ENCODE measurements at regions not wholly inside any gene's neighbourhood (a gene's known extent, or its start where the extent isn't known, plus 50 kb on each side); places are given as distances from the start of the nearest gene placed in this dataset.

DNA sequence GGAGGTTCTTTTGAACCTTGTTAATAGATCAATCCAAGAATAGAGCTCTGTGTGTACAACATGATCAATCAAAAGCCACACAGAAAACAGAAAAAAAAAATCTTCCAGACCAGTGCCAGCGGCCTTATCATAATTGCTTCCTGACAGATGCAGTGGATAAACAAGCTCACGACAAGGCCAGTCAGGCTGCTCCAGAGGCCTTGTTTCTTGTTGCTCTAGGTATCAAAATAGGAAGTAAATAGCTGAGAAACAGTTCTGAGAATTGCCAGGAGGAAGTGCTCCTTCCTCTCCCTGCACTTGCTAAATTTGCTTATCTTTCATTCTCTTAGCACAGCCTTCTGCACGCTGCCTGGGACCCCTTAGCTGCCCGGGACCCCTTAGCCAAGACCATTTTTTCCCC is 199.0 kb upstream of the TARS1 start:
- DNase-seq (ENCODE audit: low spot score): no peak
- Histone ChIP-seq H2BK15ac (ENCODE audit: low read length) (no peak overlapping the region), H3K4me2 (ENCODE audit: insufficient read depth, low read length, poor library complexity, severe bottlenecking) (no peak overlapping the region), H3K27ac (replicated peaks; ENCODE audit: low read length) (no peak overlapping the region), H2BK120ac (ENCODE audit: low read depth, low read length) (no peak overlapping the region), H2BK5ac (ENCODE audit: low read length) (no peak overlapping the region), H3K36me3 (replicated peaks in 1 of 2; ENCODE audit: control insufficient read depth in 2 of 2, insufficient read depth in 2 of 2, low read length in 2 of 2) (no peaks in the 10 kb centered on the region), H3K27me3 (ENCODE audit: control insufficient read depth in 3 of 3, insufficient read depth in 3 of 3, low read depth in 1 of 3, low read length in 3 of 3) (no peaks in the 10 kb centered on the region), H3K4me3 (ENCODE audit: low read length in 2 of 2) (no peak overlapping the region), H3K4me1 (ENCODE audit: control insufficient read depth in 2 of 2, insufficient read depth in 1 of 2, low read depth in 1 of 2, low read length in 2 of 2) (no peaks in the 10 kb centered on the region), H3K18ac (ENCODE audit: low read length) (no peak overlapping the region), H2AK5ac (ENCODE audit: low read depth, low read length) (no peak overlapping the region), H3K4ac (ENCODE audit: low read length) (no peak overlapping the region), H3K9ac (ENCODE audit: low read depth, low read length, poor library complexity) (no peak overlapping the region), H4K8ac (ENCODE audit: low read depth, low read length) (no peak overlapping the region), H3K9me3 (replicated peaks in 1 of 2; ENCODE audit: control insufficient read depth in 2 of 2, insufficient read depth in 1 of 2, low read depth in 1 of 2, low read length in 2 of 2) (no peaks in the 10 kb centered on the region), H3K14ac (ENCODE audit: low read length) (no peak overlapping the region), H2AFZ (ENCODE audit: low read length) (no peak overlapping the region), H3K79me1 (ENCODE audit: low read depth, low read length) (no peaks in the 10 kb centered on the region), H4K91ac (ENCODE audit: low read depth, low read length, poor library complexity) (no peak overlapping the region), H3K23ac (ENCODE audit: low read depth, low read length, poor library complexity) (no peak overlapping the region), H2BK12ac (ENCODE audit: low read length) (no peak overlapping the region)
- WGBS, 2 donors (ENCODE audit: extremely low coverage in 2 of 2, insufficient read length in 2 of 2, insufficient replicate concordance in 1 of 2): no CpG with 5 or more reads among the region's 4 CpGs

GRCh38 chr5:33242277-33242676 is 198.5 kb upstream of the TARS1 start:
- H3K36me3 ChIP-seq (replicated peaks in 1 of 2; ENCODE audit: control insufficient read depth in 2 of 2, insufficient read depth in 2 of 2, low read length in 2 of 2): no peaks in the 10 kb centered on the region
- no CpG with 5 or more reads among the region's 2 CpGs for WGBS, 2 donors (ENCODE audit: extremely low coverage in 2 of 2, insufficient read length in 2 of 2, insufficient replicate concordance in 1 of 2)
- no peak overlapping the region for H3K4me3 ChIP-seq (ENCODE audit: low read length in 2 of 2)
- no peak overlapping the region for H2AK5ac ChIP-seq (ENCODE audit: low read depth, low read length)
- H3K23ac ChIP-seq (ENCODE audit: low read depth, low read length, poor library complexity): no peak overlapping the region
- peak overlapping the region; percentile 63 for H3K14ac ChIP-seq (ENCODE audit: low read length)
- no peak overlapping the region for H3K18ac ChIP-seq (ENCODE audit: low read length)
- DNase-seq (ENCODE audit: low spot score): no peak
- no peak overlapping the region for H4K91ac ChIP-seq (ENCODE audit: low read depth, low read length, poor library complexity)
- H3K4me2 ChIP-seq (ENCODE audit: insufficient read depth, low read length, poor library complexity, severe bottlenecking): no peak overlapping the region
- no peaks in the 10 kb centered on the region for H3K27me3 ChIP-seq (ENCODE audit: control insufficient read depth in 3 of 3, insufficient read depth in 3 of 3, low read depth in 1 of 3, low read length in 3 of 3)
- no peak overlapping the region for H3K9ac ChIP-seq (ENCODE audit: low read depth, low read length, poor library complexity)
- no peaks in the 10 kb centered on the region for H3K79me1 ChIP-seq (ENCODE audit: low read depth, low read length)
- no peaks in the 10 kb centered on the region for H3K9me3 ChIP-seq (replicated peaks in 1 of 2; ENCODE audit: control insufficient read depth in 2 of 2, insufficient read depth in 1 of 2, low read depth in 1 of 2, low read length in 2 of 2)
- no peak overlapping the region for H2BK120ac ChIP-seq (ENCODE audit: low read depth, low read length)
- H4K8ac ChIP-seq (ENCODE audit: low read depth, low read length): no peak overlapping the region
- no peak overlapping the region for H3K27ac ChIP-seq (replicated peaks; ENCODE audit: low read length)
- H3K4me1 ChIP-seq (ENCODE audit: control insufficient read depth in 2 of 2, insufficient read depth in 1 of 2, low read depth in 1 of 2, low read length in 2 of 2): no peaks in the 10 kb centered on the region
- no peak overlapping the region for H2BK5ac ChIP-seq (ENCODE audit: low read length)
- H2AFZ ChIP-seq (ENCODE audit: low read length): no peak overlapping the region
- no peak overlapping the region for H3K4ac ChIP-seq (ENCODE audit: low read length)
- no peak overlapping the region for H2BK15ac ChIP-seq (ENCODE audit: low read length)
- H2BK12ac ChIP-seq (ENCODE audit: low read length): no peak overlapping the region

GRCh38 chr5:33244441-33245150 is 196.2 kb upstream of the TARS1 start:
- H3K4ac ChIP-seq (ENCODE audit: low read length): no peak overlapping the region
- H3K27ac ChIP-seq (replicated peaks; ENCODE audit: low read length): no peak overlapping the region
- H4K8ac ChIP-seq (ENCODE audit: low read depth, low read length): no peak overlapping the region
- H3K4me1 ChIP-seq (ENCODE audit: control insufficient read depth in 2 of 2, insufficient read depth in 1 of 2, low read depth in 1 of 2, low read length in 2 of 2): no peaks in the 10 kb centered on the region
- H2BK120ac ChIP-seq (ENCODE audit: low read depth, low read length): no peak overlapping the region
- H3K14ac ChIP-seq (ENCODE audit: low read length): no peak overlapping the region
- H3K23ac ChIP-seq (ENCODE audit: low read depth, low read length, poor library complexity): no peak overlapping the region
- H2BK15ac ChIP-seq (ENCODE audit: low read length): no peak overlapping the region
- no peak overlapping the region for H3K18ac ChIP-seq (ENCODE audit: low read length)
- H3K9ac ChIP-seq (ENCODE audit: low read depth, low read length, poor library complexity): no peak overlapping the region
- no CpG with 5 or more reads among the region's 4 CpGs for WGBS, 2 donors (ENCODE audit: extremely low coverage in 2 of 2, insufficient read length in 2 of 2, insufficient replicate concordance in 1 of 2)
- H3K36me3 ChIP-seq (replicated peaks in 1 of 2; ENCODE audit: control insufficient read depth in 2 of 2, insufficient read depth in 2 of 2, low read length in 2 of 2): no peaks in the 10 kb centered on the region
- no peaks in the 10 kb centered on the region for H3K79me1 ChIP-seq (ENCODE audit: low read depth, low read length)
- H2AK5ac ChIP-seq (ENCODE audit: low read depth, low read length): no peak overlapping the region
- DNase-seq (ENCODE audit: low spot score): no peak
- H3K27me3 ChIP-seq (ENCODE audit: control insufficient read depth in 3 of 3, insufficient read depth in 3 of 3, low read depth in 1 of 3, low read length in 3 of 3): no peaks in the 10 kb centered on the region
- no peak overlapping the region for H2BK12ac ChIP-seq (ENCODE audit: low read length)
- no peak overlapping the region for H4K91ac ChIP-seq (ENCODE audit: low read depth, low read length, poor library complexity)
- H3K4me2 ChIP-seq (ENCODE audit: insufficient read depth, low read length, poor library complexity, severe bottlenecking): no peak overlapping the region
- H3K9me3 ChIP-seq (replicated peaks in 1 of 2; ENCODE audit: control insufficient read depth in 2 of 2, insufficient read depth in 1 of 2, low read depth in 1 of 2, low read length in 2 of 2): no peaks in the 10 kb centered on the region
- no peak overlapping the region for H2BK5ac ChIP-seq (ENCODE audit: low read length)
- no peak overlapping the region for H2AFZ ChIP-seq (ENCODE audit: low read length)
- no peak overlapping the region for H3K4me3 ChIP-seq (ENCODE audit: low read length in 2 of 2)

- no peak overlapping the region for H3K23ac ChIP-seq (ENCODE audit: low read depth, low read length, poor library complexity)
- no peaks in the 10 kb centered on the region for H3K27me3 ChIP-seq (ENCODE audit: control insufficient read depth in 3 of 3, insufficient read depth in 3 of 3, low read depth in 1 of 3, low read length in 3 of 3)
- no peak overlapping the region for H2AFZ ChIP-seq (ENCODE audit: low read length)
- H3K36me3 ChIP-seq (replicated peaks in 1 of 2; ENCODE audit: control insufficient read depth in 2 of 2, insufficient read depth in 2 of 2, low read length in 2 of 2): no peaks in the 10 kb centered on the region
- H3K4ac ChIP-seq (ENCODE audit: low read length): no peak overlapping the region
- no peak overlapping the region for H4K91ac ChIP-seq (ENCODE audit: low read depth, low read length, poor library complexity)
- no peak overlapping the region for H2BK120ac ChIP-seq (ENCODE audit: low read depth, low read length)
- no peak overlapping the region for H3K27ac ChIP-seq (replicated peaks; ENCODE audit: low read length)
- H2BK5ac ChIP-seq (ENCODE audit: low read length): no peak overlapping the region
- no CpG with 5 or more reads among the region's 1 CpG for WGBS, 2 donors (ENCODE audit: extremely low coverage in 2 of 2, insufficient read length in 2 of 2, insufficient replicate concordance in 1 of 2)
- no peak overlapping the region for H4K8ac ChIP-seq (ENCODE audit: low read depth, low read length)
- H2BK12ac ChIP-seq (ENCODE audit: low read length): no peak overlapping the region
- DNase-seq (ENCODE audit: low spot score): no peak
- H2AK5ac ChIP-seq (ENCODE audit: low read depth, low read length): no peak overlapping the region
- no peak overlapping the region for H2BK15ac ChIP-seq (ENCODE audit: low read length)
- H3K18ac ChIP-seq (ENCODE audit: low read length): no peak overlapping the region
- H3K9ac ChIP-seq (ENCODE audit: low read depth, low read length, poor library complexity): no peak overlapping the region
- H3K4me1 ChIP-seq (ENCODE audit: control insufficient read depth in 2 of 2, insufficient read depth in 1 of 2, low read depth in 1 of 2, low read length in 2 of 2): no peaks in the 10 kb centered on the region
- no peak overlapping the region for H3K14ac ChIP-seq (ENCODE audit: low read length)
- no peaks in the 10 kb centered on the region for H3K79me1 ChIP-seq (ENCODE audit: low read depth, low read length)
- no peaks in the 10 kb centered on the region for H3K9me3 ChIP-seq (replicated peaks in 1 of 2; ENCODE audit: control insufficient read depth in 2 of 2, insufficient read depth in 1 of 2, low read depth in 1 of 2, low read length in 2 of 2)
- H3K4me3 ChIP-seq (ENCODE audit: low read length in 2 of 2): no peak overlapping the region
- no peak overlapping the region for H3K4me2 ChIP-seq (ENCODE audit: insufficient read depth, low read length, poor library complexity, severe bottlenecking)
Measured at GRCh38 chr5:33254579-33254978, 186.2 kb upstream of the TARS1 start.
